Amygdala (tissue), 56 donors: ENCODE measurements at regions not wholly inside any gene's neighbourhood (a gene's known extent, or its start where the extent isn't known, plus 50 kb on each side); places are given as distances from the start of the nearest gene placed in this dataset.
"Not testable (repeated sequence)": the region's sequence is repeated elsewhere in the genome, so short reads cannot be mapped to it uniquely, and the experiment has no call there.

ENCODE experiments used
- DNase-seq, 56 donors: peaks; one replicate each; lab custom pipeline; 2025; lab: John Stamatoyannopoulos, UW

- DNase-seq: no peak
Observed at GRCh38 chr9:90447773-90448172, 194.9 kb downstream of the DIRAS2 start.

- DNase-seq: no peak
Observed at GRCh38 chr9:90449213-90449925, 193.3 kb downstream of the DIRAS2 start.

GRCh38 chr9:90451804-90452203 is 190.8 kb downstream of the DIRAS2 start:
- DNase-seq: no peak

GRCh38 chr9:90455316-90455715 is 187.3 kb downstream of the DIRAS2 start:
- DNase-seq: no peak

GRCh38 chr9:90457386-90458190 is 185.0 kb downstream of the DIRAS2 start:
- no peak for DNase-seq

- no peak for DNase-seq
Observed at GRCh38 chr9:90458485-90458884, 184.1 kb downstream of the DIRAS2 start.

GRCh38 chr9:90459321-90459720 is 183.3 kb downstream of the DIRAS2 start:
- no peak for DNase-seq

GRCh38 chr9:90460220-90460619 is 182.4 kb downstream of the DIRAS2 start:
- DNase-seq: no peak

- DNase-seq: no peak
Observed at GRCh38 chr9:90464978-90465377, 177.6 kb downstream of the DIRAS2 start.

GRCh38 chr9:90466441-90466840 is 176.2 kb downstream of the DIRAS2 start:
- DNase-seq: no peak

GRCh38 chr9:90469435-90469834 is 173.2 kb downstream of the DIRAS2 start:
- DNase-seq: no peak

GRCh38 chr9:90469865-90470387 is 172.7 kb downstream of the DIRAS2 start:
- no peak for DNase-seq

- no peak for DNase-seq
Observed at GRCh38 chr9:90476058-90476457, 166.6 kb downstream of the DIRAS2 start.

- DNase-seq: no peak
Observed at GRCh38 chr9:90477535-90477934, 165.1 kb downstream of the DIRAS2 start.

- no peak for DNase-seq
Observed at GRCh38 chr9:90478821-90479220, 163.8 kb downstream of the DIRAS2 start.

GRCh38 chr9:90485028-90485427 is 157.6 kb downstream of the DIRAS2 start:
- no peak for DNase-seq

GRCh38 chr9:90489066-90489465 is 153.6 kb downstream of the DIRAS2 start:
- DNase-seq: no peak

GRCh38 chr9:90499761-90500160 is 142.9 kb downstream of the DIRAS2 start:
- no peak for DNase-seq

GRCh38 chr9:90502134-90502533 is 140.5 kb downstream of the DIRAS2 start:
- DNase-seq: no peak

- DNase-seq: no peak
Observed at GRCh38 chr9:90504486-90504885, 138.1 kb downstream of the DIRAS2 start.

GRCh38 chr9:90505695-90506094 is 136.9 kb downstream of the DIRAS2 start:
- no peak for DNase-seq

GRCh38 chr9:90506402-90506801 is 136.2 kb downstream of the DIRAS2 start:
- not testable (repeated sequence) for DNase-seq
